K562 (cell line): ENCODE measurements at regions not wholly inside any gene's neighbourhood (a gene's known extent, or its start where the extent isn't known, plus 50 kb on each side); places are given as distances from the start of the nearest gene placed in this dataset.

Experiments used
- ATAC-seq: fragments of 200-7000 bp; cut with Tn5 transposase; 3 replicates; pipeline ENCODE4 v1.9.1; 2020; ENCODE audit warnings: moderate library complexity
- BruUV-seq: library from RNA; stranded (reverse); fragments of 400-500 nt; replicated peaks from 2 replicates; lab custom pipeline; 2021; lab: Mats Ljungman, UMichigan
- CTCF ChIA-PET: fragments of 300-600 bp; formaldehyde crosslinking; extraction: SDS; loops from one replicate; lab custom pipeline; 2021; ENCODE audit warnings: low intra/inter-chr PET ratio; lab: Yijun Ruan, JAX
- POLR2A ChIA-PET: fragments of 300-600, 350-650 bp; sonication (Branson Sonifier 250); formaldehyde crosslinking; extraction: SDS; loops from one replicate; lab custom pipeline; 2021; ENCODE audit warnings: antibody characterized with exemption, inconsistent platforms; lab: Yijun Ruan, JAX
- DNase-seq, 4 experiments: peaks; one replicate each; pipeline versions ENCODE4 v3.0.0 to v3.0.0-alpha.2; 2011 to 2018; ENCODE audit warnings: low spot score in 3 of 4, mixed read lengths in 3 of 4; ENCODE audit errors: extremely low read depth in 1 of 4
- FAIRE-seq: peaks from 2 replicates; lab custom pipeline; 2011; peaks lifted over from hg19 to GRCh38; lab: Jason Lieb, UNC
- H2AFZ ChIP-seq: 2 replicates; pipeline ENCODE4 v1.6.0; 2011; ENCODE audit warnings: low read depth, low read length, control low read depth, inconsistent platforms
- H3K27ac ChIP-seq: fragments of 200-600 bp; 3 replicates; pipeline ENCODE4 v1.8.0; 2011; ENCODE audit warnings: low read depth, mild to moderate bottlenecking, control low read depth, inconsistent platforms, low read length, moderate library complexity, mixed read lengths; ENCODE audit errors: extremely low read depth
- H3K27me3 ChIP-seq, 2 experiments: fragments of 300-600 bp in 1 of 2; 2 replicates in 1 of 2; 3 replicates in 1 of 2; pipeline versions ENCODE4 v1.6.0 to v1.8.0; 2011; ENCODE audit warnings: inconsistent platforms in 2 of 2, low read length in 2 of 2, mild to moderate bottlenecking in 1 of 2, mixed read lengths in 1 of 2, moderate library complexity in 1 of 2; ENCODE audit not compliant: control insufficient read depth in 2 of 2, insufficient read depth in 2 of 2
- H3K36me3 ChIP-seq: fragments of 300-600 bp; 3 replicates; pipeline ENCODE4 v1.8.0; 2011; ENCODE audit warnings: mild to moderate bottlenecking, low read length, inconsistent platforms; ENCODE audit not compliant: control insufficient read depth, insufficient read depth
- H3K4me1 ChIP-seq, 2 experiments: fragments of 200-600 bp in 1 of 2; replicated peaks in 1 of 2; 2 replicates in 1 of 2; 3 replicates in 1 of 2; pipeline versions ENCODE4 v1.5.1 to v1.8.0; 2011; ENCODE audit warnings: inconsistent platforms in 2 of 2, low read length in 2 of 2, mild to moderate bottlenecking in 1 of 2, mixed read lengths in 1 of 2, moderate library complexity in 1 of 2; ENCODE audit not compliant: control insufficient read depth in 2 of 2, insufficient read depth in 2 of 2
- H3K4me2 ChIP-seq: 2 replicates; pipeline ENCODE4 v1.6.1; 2011; ENCODE audit warnings: low read length, control low read depth, inconsistent platforms, mixed read lengths; ENCODE audit not compliant: insufficient read depth
- H3K4me3 ChIP-seq: fragments of 200-600 bp; sonication (generic), shearing (Covaris generic); 2 replicates; pipeline ENCODE4 v1.5.1; 2016; ENCODE audit warnings: control low read depth, inconsistent platforms
- H3K79me2 ChIP-seq: fragments of 200-600 bp; 3 replicates; pipeline ENCODE4 v1.8.0; 2011; ENCODE audit warnings: low read length, inconsistent platforms; ENCODE audit not compliant: control insufficient read depth, insufficient read depth
- H3K9ac ChIP-seq, 2 experiments: 2 replicates each; pipeline versions ENCODE4 v1.6.0 to v1.6.1; 2011; ENCODE audit warnings: low read depth in 2 of 2, low read length in 2 of 2, control low read depth in 1 of 2, inconsistent platforms in 1 of 2, mild to moderate bottlenecking in 1 of 2, mixed read lengths in 1 of 2; ENCODE audit not compliant: insufficient read depth in 1 of 2
- H3K9me1 ChIP-seq: one replicate; pipeline ENCODE4 v1.6.0; 2011; ENCODE audit warnings: inconsistent platforms, mild to moderate bottlenecking, low read length, moderate library complexity; ENCODE audit not compliant: control insufficient read depth, insufficient read depth
- H3K9me3 ChIP-seq: replicated peaks from 2 replicates; pipeline ENCODE4 v1.5.1; 2011; ENCODE audit warnings: low read depth, low read length, inconsistent platforms; ENCODE audit not compliant: control insufficient read depth, insufficient read depth
- H4K20me1 ChIP-seq: replicated peaks from 2 replicates; pipeline ENCODE4 v1.6.1; 2011; ENCODE audit warnings: low read length, inconsistent platforms, mixed read lengths; ENCODE audit not compliant: control insufficient read depth, insufficient read depth
- CBX8 ChIP-seq: fragments of 200-600 bp; sonication (generic); IDR thresholded peaks from 2 replicates; pipeline ENCODE4 v1.6.1; 2012; ENCODE audit warnings: borderline replicate concordance, mixed run types, low read depth, mild to moderate bottlenecking, moderate library complexity, mixed read lengths, low read length, control low read depth, inconsistent platforms; ENCODE audit not compliant: poor library complexity, severe bottlenecking; ENCODE audit errors: extremely low read depth
- CHD1 ChIP-seq: fragments of 200-600 bp; sonication (generic); IDR thresholded peaks from one replicate; pipeline ENCODE4 v1.6.1; 2012; ENCODE audit warnings: mild to moderate bottlenecking, moderate library complexity, low read length, inconsistent platforms
- MCM2 ChIP-seq: fragments of 450-650 bp; IDR thresholded peaks from 2 replicates; pipeline ENCODE4 v1.6.1; 2017; ENCODE audit warnings: low read depth, mild to moderate bottlenecking
- NEUROD1 ChIP-seq: fragments of 150-350 bp; IDR thresholded peaks from 2 replicates; pipeline ENCODE4 v1.6.1; 2014; ENCODE audit warnings: borderline replicate concordance, low read length, low read depth; ENCODE audit not compliant: partially characterized antibody
- SAFB2 ChIP-seq: fragments of 200-400 bp; formaldehyde crosslinking; IDR thresholded peaks from 2 replicates; pipeline ENCODE4 v1.6.1; 2018; ENCODE audit warnings: borderline replicate concordance, low read length, low read depth, moderate library complexity; ENCODE audit not compliant: severe bottlenecking
- ZNF324 ChIP-seq: fragments of 250-450 bp; sonication (Bioruptor Pico); IDR thresholded peaks from 2 replicates; pipeline ENCODE4 v1.4.0; 2020; ENCODE audit warnings: mild to moderate bottlenecking
- ZNF41 ChIP-seq: fragments of 250-450 bp; sonication (Bioruptor Pico); conservative IDR thresholded peaks from 2 replicates; pipeline ENCODE4 v1.4.0; 2020; ENCODE audit warnings: mild to moderate bottlenecking
- ZNF561 ChIP-seq: fragments of 450-650 bp; formaldehyde crosslinking; conservative IDR thresholded peaks from 2 replicates; pipeline ENCODE4 v1.4.0; 2020; ENCODE audit warnings: mild to moderate bottlenecking, moderate library complexity
- WGBS: fragments of 100-300 bp; shearing (Covaris generic); methylation state at CpG from one replicate; pipeline ENCODE4 v1.1.6; 2016; ENCODE audit warnings: low coverage, mixed read lengths; ENCODE audit not compliant: insufficient coverage; ENCODE audit errors: missing lambda C conversion rate; 5-methylcytosine and 5-hydroxymethylcytosine counted together
- in situ Hi-C: fragments of 300-500 bp; cut with MboI; formaldehyde crosslinking; loops from 4 replicates; pipeline ENCODE4 v1.15.0; 2018; ENCODE audit warnings: inconsistent platforms, mixed read lengths
- intact Hi-C: fragments of 100-400 bp; cut with micrococcal nuclease; formaldehyde crosslinking; loops from 2 replicates; pipeline ENCODE4 v1.14.2; 2022
- TF ChIP-seq, protein P1 (sequence below), 2 experiments: fragments of 150-350 bp in 1 of 2; IDR thresholded peaks; 2 replicates each; pipeline ENCODE4 v1.6.1; 2012 to 2016; ENCODE audit warnings: low read depth in 2 of 2, low read length in 2 of 2, mild to moderate bottlenecking in 1 of 2, moderate library complexity in 1 of 2
- TF ChIP-seq, protein P2 (sequence below): fragments of 250-450 bp; sonication (Bioruptor Pico); IDR thresholded peaks from 2 replicates; pipeline ENCODE4 v1.5.0; 2021; ENCODE audit warnings: mild to moderate bottlenecking, borderline replicate concordance
- TF ChIP-seq, protein P3 (sequence below): fragments of 250-450 bp; sonication (Bioruptor Pico); IDR thresholded peaks from 2 replicates; pipeline ENCODE4 v1.5.0; 2020; ENCODE audit warnings: mild to moderate bottlenecking, borderline replicate concordance
- TF ChIP-seq, protein P4 (sequence below): fragments of 450-650 bp; IDR thresholded peaks from 2 replicates; pipeline ENCODE4 v1.6.1; 2017; ENCODE audit warnings: antibody characterized with exemption

DNA sequence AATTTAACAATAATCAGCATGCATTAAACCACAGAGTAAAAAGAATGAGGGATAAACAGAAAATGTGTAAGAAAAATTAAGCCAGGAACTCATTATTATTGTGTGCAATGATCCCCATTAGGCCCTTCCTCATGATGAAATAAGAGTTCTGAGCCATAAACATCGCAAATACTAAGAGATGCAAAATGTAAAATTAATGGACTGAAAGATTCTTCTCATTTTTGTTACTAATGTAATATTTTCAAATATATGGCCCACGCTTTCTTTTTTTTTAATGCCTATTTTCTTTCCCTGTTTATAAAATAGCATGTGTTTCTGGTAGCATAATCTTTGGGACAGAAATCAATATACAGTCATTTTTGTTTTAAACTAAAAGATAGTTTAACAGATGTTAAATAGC is 281.0 kb downstream of the PDGFC start:
- no peak for FAIRE-seq
- TF ChIP-seq ZNF561 (CRISPR knock-in tag) (no peak), NEUROD1 (no peak), CBX8 (no peak), ZNF41 (no peak), SAFB2 (no peak), CHD1 (no peak), ZNF324 (CRISPR knock-in tag) (no peak), MCM2 (no peak)
- TF ChIP-seq, protein P1, sequence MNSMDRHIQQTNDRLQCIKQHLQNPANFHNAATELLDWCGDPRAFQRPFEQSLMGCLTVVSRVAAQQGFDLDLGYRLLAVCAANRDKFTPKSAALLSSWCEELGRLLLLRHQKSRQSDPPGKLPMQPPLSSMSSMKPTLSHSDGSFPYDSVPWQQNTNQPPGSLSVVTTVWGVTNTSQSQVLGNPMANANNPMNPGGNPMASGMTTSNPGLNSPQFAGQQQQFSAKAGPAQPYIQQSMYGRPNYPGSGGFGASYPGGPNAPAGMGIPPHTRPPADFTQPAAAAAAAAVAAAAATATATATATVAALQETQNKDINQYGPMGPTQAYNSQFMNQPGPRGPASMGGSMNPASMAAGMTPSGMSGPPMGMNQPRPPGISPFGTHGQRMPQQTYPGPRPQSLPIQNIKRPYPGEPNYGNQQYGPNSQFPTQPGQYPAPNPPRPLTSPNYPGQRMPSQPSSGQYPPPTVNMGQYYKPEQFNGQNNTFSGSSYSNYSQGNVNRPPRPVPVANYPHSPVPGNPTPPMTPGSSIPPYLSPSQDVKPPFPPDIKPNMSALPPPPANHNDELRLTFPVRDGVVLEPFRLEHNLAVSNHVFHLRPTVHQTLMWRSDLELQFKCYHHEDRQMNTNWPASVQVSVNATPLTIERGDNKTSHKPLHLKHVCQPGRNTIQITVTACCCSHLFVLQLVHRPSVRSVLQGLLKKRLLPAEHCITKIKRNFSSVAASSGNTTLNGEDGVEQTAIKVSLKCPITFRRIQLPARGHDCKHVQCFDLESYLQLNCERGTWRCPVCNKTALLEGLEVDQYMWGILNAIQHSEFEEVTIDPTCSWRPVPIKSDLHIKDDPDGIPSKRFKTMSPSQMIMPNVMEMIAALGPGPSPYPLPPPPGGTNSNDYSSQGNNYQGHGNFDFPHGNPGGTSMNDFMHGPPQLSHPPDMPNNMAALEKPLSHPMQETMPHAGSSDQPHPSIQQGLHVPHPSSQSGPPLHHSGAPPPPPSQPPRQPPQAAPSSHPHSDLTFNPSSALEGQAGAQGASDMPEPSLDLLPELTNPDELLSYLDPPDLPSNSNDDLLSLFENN (IDR thresholded peaks at IDR 0.05; ENCODE audit: low read depth in 2 of 2, low read length in 2 of 2), result no peak
- TF ChIP-seq, protein P2, sequence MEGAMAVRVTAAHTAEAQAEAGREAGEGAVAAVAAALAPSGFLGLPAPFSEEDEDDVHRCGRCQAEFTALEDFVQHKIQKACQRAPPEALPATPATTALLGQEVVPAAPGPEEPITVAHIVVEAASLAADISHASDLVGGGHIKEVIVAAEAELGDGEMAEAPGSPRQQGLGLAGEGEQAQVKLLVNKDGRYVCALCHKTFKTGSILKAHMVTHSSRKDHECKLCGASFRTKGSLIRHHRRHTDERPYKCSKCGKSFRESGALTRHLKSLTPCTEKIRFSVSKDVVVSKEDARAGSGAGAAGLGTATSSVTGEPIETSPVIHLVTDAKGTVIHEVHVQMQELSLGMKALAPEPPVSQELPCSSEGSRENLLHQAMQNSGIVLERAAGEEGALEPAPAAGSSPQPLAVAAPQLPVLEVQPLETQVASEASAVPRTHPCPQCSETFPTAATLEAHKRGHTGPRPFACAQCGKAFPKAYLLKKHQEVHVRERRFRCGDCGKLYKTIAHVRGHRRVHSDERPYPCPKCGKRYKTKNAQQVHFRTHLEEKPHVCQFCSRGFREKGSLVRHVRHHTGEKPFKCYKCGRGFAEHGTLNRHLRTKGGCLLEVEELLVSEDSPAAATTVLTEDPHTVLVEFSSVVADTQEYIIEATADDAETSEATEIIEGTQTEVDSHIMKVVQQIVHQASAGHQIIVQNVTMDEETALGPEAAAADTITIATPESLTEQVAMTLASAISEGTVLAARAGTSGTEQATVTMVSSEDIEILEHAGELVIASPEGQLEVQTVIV (CRISPR knock-in tag), result no peak
- TF ChIP-seq, protein P3, sequence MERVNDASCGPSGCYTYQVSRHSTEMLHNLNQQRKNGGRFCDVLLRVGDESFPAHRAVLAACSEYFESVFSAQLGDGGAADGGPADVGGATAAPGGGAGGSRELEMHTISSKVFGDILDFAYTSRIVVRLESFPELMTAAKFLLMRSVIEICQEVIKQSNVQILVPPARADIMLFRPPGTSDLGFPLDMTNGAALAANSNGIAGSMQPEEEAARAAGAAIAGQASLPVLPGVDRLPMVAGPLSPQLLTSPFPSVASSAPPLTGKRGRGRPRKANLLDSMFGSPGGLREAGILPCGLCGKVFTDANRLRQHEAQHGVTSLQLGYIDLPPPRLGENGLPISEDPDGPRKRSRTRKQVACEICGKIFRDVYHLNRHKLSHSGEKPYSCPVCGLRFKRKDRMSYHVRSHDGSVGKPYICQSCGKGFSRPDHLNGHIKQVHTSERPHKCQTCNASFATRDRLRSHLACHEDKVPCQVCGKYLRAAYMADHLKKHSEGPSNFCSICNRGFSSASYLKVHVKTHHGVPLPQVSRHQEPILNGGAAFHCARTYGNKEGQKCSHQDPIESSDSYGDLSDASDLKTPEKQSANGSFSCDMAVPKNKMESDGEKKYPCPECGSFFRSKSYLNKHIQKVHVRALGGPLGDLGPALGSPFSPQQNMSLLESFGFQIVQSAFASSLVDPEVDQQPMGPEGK, result no peak
- TF ChIP-seq, protein P4, sequence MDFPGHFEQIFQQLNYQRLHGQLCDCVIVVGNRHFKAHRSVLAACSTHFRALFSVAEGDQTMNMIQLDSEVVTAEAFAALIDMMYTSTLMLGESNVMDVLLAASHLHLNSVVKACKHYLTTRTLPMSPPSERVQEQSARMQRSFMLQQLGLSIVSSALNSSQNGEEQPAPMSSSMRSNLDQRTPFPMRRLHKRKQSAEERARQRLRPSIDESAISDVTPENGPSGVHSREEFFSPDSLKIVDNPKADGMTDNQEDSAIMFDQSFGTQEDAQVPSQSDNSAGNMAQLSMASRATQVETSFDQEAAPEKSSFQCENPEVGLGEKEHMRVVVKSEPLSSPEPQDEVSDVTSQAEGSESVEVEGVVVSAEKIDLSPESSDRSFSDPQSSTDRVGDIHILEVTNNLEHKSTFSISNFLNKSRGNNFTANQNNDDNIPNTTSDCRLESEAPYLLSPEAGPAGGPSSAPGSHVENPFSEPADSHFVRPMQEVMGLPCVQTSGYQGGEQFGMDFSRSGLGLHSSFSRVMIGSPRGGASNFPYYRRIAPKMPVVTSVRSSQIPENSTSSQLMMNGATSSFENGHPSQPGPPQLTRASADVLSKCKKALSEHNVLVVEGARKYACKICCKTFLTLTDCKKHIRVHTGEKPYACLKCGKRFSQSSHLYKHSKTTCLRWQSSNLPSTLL, result no peak

More for the DNA sequence above, 281.0 kb downstream of the PDGFC start:
- 0% methylated on average over 2 of the region's 2 CpGs for WGBS
- BruUV-seq, result no TSS peak
- Histone ChIP-seq H3K9ac (no peak overlapping the region), H2AFZ (no peak overlapping the region), H3K27me3 (no peaks in the 10 kb centered on the region), H3K79me2 (no peaks in the 10 kb centered on the region), H3K4me2 (no peak overlapping the region), H3K4me1 (no peaks in the 10 kb centered on the region), H3K4me3 (no peak overlapping the region), H3K9me3 (0 out of 2 replicates have a peak, but pooled peaks cover 2% of the 10 kb centered on the region), H3K27ac (no peak overlapping the region), H3K36me3 (no peaks in the 10 kb centered on the region), H3K9me1 (no peaks in the 10 kb centered on the region), H4K20me1 (no peaks in the 10 kb centered on the region)
- ATAC-seq, result no peak
- POLR2A ChIA-PET, result no interaction called here
- intact Hi-C loops (no loop called here), in situ Hi-C loops (no loop called here)
- DNase-seq, result no peak
- CTCF ChIA-PET, result no interaction called here
